ENCODE measurements at regions not wholly inside any gene's neighbourhood (a gene's known extent, or its start where the extent isn't known, plus 50 kb on each side); places are given as distances from the start of the nearest gene placed in this dataset.

DNA sequence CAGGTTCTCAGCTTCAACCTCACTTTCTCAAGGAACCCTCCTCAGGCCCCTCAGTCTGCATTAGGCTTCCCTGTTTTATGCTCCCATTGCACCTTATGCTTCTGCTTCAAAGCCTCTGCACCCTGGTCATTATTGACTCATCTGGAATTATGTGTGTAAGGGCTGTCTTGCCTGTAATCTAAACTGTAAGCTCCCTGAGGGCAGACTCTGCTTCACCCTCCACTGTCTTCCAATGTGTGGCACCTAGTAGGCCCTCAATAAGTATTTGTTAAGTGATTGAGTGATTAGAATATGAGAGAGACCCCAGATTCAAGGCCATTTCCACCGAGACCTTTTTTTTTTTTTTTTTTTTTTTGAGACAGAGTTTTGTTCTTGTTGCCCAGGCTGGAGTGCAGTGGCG, 79.1 kb downstream of the VCPKMT start:
- Histone ChIP-seq H3K4me1 (ENCODE audit: insufficient read depth, low read length, poor library complexity, severe bottlenecking) (no peaks in the 10 kb centered on the region), H3K27me3 (replicated peaks; ENCODE audit: insufficient read depth, low read depth, low read length, poor library complexity) (no peaks in the 10 kb centered on the region), H3K4me3 (ENCODE audit: low read depth, low read length, poor library complexity, severe bottlenecking) (no peak overlapping the region), H3K9me3 (ENCODE audit: low read depth, low read length, poor library complexity, severe bottlenecking) (no peaks in the 10 kb centered on the region), H3K27ac (ENCODE audit: low read depth, low read length, poor library complexity, severe bottlenecking) (no peak overlapping the region), H3K36me3 (ENCODE audit: insufficient read depth, low read length, poor library complexity, severe bottlenecking) (no peaks in the 10 kb centered on the region)
- CTCF ChIA-PET, result no interaction called here
- DNase-seq (ENCODE audit: low spot score), result no peak
- intact Hi-C loops (cut with micrococcal nuclease; ENCODE audit: unreplicated experiment), result no loop called here
- no peak for TF ChIP-seq CTCF (conservative IDR thresholded peaks at IDR 0.05; ENCODE audit: low read depth, low read length)
- BruUV-seq (replicated peaks), result no TSS peak
- POLR2A ChIA-PET (ENCODE audit: low non-redundant PET), result no interaction called here

- Histone ChIP-seq H3K4me3 (ENCODE audit: low read depth, low read length, poor library complexity, severe bottlenecking) (no peak overlapping the region), H3K4me1 (ENCODE audit: insufficient read depth, low read length, poor library complexity, severe bottlenecking) (no peaks in the 10 kb centered on the region), H3K9me3 (ENCODE audit: low read depth, low read length, poor library complexity, severe bottlenecking) (no peaks in the 10 kb centered on the region), H3K27me3 (replicated peaks; ENCODE audit: insufficient read depth, low read depth, low read length, poor library complexity) (no peaks in the 10 kb centered on the region), H3K36me3 (ENCODE audit: insufficient read depth, low read length, poor library complexity, severe bottlenecking) (no peaks in the 10 kb centered on the region), H3K27ac (ENCODE audit: low read depth, low read length, poor library complexity, severe bottlenecking) (no peak overlapping the region)
- no TSS peak for BruUV-seq (replicated peaks)
- no peak for TF ChIP-seq EZH2 (IDR thresholded peaks at IDR 0.05; ENCODE audit: borderline replicate concordance, low read depth, low read length, poor library complexity, severe bottlenecking)
- TF ChIP-seq CTCF (conservative IDR thresholded peaks at IDR 0.05; ENCODE audit: low read depth, low read length), result no peak
- intact Hi-C loops (cut with micrococcal nuclease; ENCODE audit: unreplicated experiment), result no loop called here
- no peak for DNase-seq (ENCODE audit: low spot score)
- ChIA-PET CTCF (no interaction called here), POLR2A (ENCODE audit: low non-redundant PET) (no interaction called here)
Observed at GRCh38 chr14:50037852-50038251, 78.5 kb downstream of the VCPKMT start.

DNA sequence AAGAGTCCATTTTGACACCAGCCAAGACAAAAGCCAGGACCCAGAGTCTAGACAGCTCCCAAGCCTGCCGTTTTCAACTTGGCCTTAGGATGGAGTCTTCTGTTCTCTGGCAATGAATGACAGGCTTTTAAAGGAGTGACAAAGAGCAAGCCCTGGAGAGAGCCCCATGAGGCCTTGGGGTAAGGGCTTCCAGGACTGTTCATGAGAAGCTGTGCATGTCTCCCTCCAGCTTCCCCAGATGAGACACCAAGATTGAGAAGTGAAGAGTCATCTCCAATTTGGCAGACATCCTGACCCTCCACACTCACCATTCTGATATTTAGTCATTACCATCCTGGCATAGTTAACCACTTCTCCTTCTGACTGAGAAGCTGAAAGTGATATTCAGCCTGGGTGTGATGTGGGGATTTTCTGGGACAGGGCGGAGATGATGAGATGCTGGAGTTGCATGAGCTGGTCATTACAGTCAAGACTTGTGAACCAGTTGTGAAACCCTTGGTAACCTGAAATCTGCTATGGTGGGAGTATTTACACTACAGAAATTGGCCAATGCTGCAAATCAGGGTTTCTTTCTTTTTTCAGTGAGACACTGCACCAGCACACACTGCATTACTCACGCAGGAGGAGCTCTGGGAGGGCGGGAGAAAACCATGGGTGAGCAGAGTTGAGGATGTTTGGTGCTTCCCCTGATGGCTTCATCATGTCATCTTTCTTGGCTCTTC, 77.8 kb downstream of the VCPKMT start:
- H3K27ac ChIP-seq (ENCODE audit: low read depth, low read length, poor library complexity, severe bottlenecking), result no peak overlapping the region
- ChIA-PET POLR2A (ENCODE audit: low non-redundant PET) (no interaction called here), CTCF (no interaction called here)
- no peaks in the 10 kb centered on the region for H3K36me3 ChIP-seq (ENCODE audit: insufficient read depth, low read length, poor library complexity, severe bottlenecking)
- no peaks in the 10 kb centered on the region for H3K4me1 ChIP-seq (ENCODE audit: insufficient read depth, low read length, poor library complexity, severe bottlenecking)
- H3K9me3 ChIP-seq (ENCODE audit: low read depth, low read length, poor library complexity, severe bottlenecking), result no peaks in the 10 kb centered on the region
- H3K4me3 ChIP-seq (ENCODE audit: low read depth, low read length, poor library complexity, severe bottlenecking), result no peak overlapping the region
- intact Hi-C loops (cut with micrococcal nuclease; ENCODE audit: unreplicated experiment), result no loop called here
- no peaks in the 10 kb centered on the region for H3K27me3 ChIP-seq (replicated peaks; ENCODE audit: insufficient read depth, low read depth, low read length, poor library complexity)
- no peak for TF ChIP-seq EZH2 (IDR thresholded peaks at IDR 0.05; ENCODE audit: borderline replicate concordance, low read depth, low read length, poor library complexity, severe bottlenecking)
- TF ChIP-seq CTCF (conservative IDR thresholded peaks at IDR 0.05; ENCODE audit: low read depth, low read length), result no peak
- no peak for DNase-seq (ENCODE audit: low spot score)
- BruUV-seq (replicated peaks), result no TSS peak

All from A673 (cell line).